ENCODE measurements at regions not wholly inside any gene's neighbourhood (a gene's known extent, or its start where the extent isn't known, plus 50 kb on each side); places are given as distances from the start of the nearest gene placed in this dataset.
"Not testable (repeated sequence)": the region's sequence is repeated elsewhere in the genome, so short reads cannot be mapped to it uniquely, and the experiment has no call there.

DNA sequence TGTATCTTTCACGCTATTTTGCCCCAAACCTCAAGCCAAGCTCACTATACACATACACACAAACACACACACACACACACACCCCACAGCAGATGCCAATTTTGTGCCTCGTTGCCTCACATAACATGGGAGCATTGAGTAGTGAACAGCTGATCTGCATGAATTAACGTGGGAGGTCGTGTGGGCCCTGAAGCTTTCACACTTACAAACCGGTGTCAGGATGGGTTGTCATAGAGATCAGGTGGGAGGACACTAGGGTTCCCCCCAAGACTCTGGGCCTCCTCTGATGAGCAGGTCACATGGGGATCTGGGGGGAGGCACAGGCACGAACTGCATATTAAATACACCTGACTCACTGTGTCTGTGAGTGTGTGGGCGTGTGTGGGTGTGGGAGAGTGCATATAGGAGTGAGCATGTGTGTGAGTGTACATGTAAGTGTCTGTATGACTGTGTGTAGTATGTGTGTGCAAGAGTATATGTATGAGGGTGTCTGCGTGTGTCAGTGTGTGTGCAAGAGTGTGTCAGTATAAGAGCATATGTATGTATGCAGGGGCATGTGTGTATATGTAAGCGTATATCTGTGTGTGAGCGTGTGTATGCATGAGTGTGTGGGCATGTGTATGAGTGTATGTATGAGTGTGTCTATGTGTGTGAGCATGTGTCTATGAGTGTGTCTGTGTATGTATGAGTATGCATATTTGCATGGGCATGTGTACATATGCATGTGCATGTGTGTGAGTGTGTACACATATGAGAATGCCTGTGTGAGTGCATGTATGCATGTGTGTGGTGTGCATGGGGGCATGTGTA is 370.4 kb downstream of the PREX1 start:
- Mint-ChIP-seq H3K27me3 (no peaks in the 10 kb centered on the region), H3K4me1 (ENCODE audit: low read depth) (no peaks in the 10 kb centered on the region)

DNA sequence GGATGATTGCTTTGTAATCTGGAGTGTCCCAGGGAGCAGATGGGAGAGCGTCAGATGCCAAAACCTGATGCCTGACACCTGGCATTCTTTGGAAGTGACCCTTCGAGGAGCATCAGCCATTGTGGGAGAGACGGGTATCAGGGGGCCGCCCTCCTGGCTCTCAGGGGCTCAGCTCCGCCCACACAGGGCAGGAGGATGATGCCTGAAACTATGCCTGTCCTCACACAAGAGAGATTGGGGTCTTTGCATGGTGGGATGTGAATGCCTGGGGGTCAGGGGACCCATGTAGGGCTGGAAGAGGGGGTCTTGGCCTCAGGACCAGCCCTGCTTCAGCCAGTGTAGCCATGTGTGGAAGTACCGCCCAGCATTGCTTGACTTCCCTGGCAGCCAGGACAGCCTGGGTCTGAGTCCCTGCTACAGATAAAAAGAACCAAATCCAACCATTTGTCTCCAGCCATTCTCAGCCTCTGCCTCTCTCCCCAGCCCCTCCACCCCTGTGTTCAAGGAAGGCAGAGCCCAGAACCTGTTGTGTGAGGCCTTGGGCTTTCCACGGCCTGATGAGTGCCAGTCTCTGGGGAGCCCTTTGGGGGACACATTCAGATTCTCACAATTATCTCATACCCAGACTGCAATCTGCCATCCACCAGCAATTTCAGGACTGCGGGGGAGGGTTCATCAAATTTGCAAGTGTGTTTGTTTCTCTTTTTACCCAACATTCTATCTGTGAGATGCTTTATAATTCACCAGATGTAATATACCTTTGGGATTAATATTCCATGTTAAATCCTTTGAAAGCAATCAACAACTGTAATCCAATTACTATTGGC is 371.2 kb downstream of the PREX1 start:
- Mint-ChIP-seq H3K27ac (no peak overlapping the region), H3K4me1 (ENCODE audit: low read depth) (no peaks in the 10 kb centered on the region), H3K36me3 (ENCODE audit: low read depth) (no peaks in the 10 kb centered on the region), H3K27me3 (no peaks in the 10 kb centered on the region), H3K9me3 (no peaks in the 10 kb centered on the region), H3K4me3 (no peak overlapping the region)

More for the DNA sequence above, 370.4 kb downstream of the PREX1 start:
- H3K27ac Mint-ChIP-seq = no peak overlapping the region
- no peak overlapping the region for H3K4me3 Mint-ChIP-seq
- H3K9me3 Mint-ChIP-seq = no peaks in the 10 kb centered on the region
- H3K36me3 Mint-ChIP-seq (ENCODE audit: low read depth) = no peaks in the 10 kb centered on the region

DNA sequence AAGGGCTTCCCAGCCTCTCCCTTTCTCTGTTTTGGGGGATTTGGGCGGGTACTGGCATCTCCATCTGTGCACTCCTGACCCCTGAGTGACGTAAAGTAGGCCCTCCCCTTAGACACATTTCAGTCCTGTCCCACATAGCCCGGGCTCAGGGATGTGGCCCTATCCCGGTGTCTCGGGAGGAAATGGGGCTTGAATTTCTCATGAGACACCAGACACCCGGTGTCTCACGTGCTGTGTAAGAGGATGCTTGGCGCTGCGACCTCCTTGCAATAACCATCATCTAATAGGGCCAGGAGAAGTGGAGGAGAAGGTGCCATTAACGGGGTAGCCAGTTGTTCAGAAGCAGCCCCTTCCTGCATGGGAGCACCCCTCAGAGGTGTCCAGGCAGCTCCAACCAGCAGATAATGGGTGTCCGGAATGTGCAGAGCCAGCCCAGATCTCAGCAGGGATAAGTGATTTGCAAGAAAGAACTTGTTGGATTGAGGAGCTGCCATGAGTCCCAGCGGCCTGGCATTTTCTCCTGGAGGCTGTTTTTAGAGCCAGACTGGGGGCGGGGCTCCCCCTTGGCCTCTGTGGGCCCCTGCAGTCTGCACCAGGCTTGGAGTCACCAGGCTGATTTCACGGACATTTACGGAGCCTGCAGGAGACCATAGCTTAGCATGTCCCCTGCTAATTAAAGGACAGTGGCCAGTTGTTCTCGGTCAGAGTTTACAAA is 372.0 kb downstream of the PREX1 start:
- Mint-ChIP-seq H3K4me3 (no peak overlapping the region), H3K27me3 (peaks cover 3% of the 10 kb centered on the region), H3K9me3 (no peaks in the 10 kb centered on the region), H3K36me3 (ENCODE audit: low read depth) (no peaks in the 10 kb centered on the region), H3K27ac (no peak overlapping the region), H3K4me1 (ENCODE audit: low read depth) (no peaks in the 10 kb centered on the region)

DNA sequence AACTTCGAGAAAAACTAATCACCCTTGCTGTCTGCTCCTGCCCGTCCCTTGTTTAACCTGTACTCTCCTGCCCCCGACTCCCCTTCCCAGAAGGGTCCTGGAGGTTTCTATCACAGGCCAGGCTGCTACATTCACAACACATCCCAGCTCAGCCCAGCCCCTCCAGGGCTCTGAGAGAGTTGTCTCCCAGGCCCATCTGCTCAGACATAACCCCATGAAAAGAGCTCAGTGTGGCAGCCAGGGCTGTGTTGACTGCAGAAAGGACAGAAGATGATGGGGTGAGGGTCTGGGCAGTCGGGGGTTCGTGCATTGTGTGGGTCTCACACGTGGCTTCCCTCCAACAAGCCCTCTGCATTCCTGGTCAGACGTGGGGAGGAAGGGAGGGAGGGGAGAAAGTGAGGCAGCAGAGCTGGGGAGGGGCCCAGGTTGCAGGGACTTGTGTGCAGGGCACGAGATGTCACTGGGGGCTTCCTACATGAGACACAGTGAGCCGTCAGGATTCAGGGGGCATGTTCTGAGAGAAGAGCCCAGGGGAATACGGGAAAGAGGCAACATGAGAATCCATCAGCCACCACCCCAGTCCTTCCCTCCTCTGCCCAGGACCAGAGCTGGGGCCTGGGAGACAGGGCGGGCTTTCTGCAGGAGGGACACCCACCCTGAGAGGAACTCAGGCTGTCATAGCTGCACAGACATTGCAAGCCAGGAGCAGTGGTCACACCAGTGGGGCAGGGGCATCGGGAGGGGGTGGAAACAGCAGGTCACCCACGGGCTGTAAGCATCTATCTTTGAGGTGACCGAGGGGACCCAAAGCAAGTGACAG is 372.9 kb downstream of the PREX1 start:
- Mint-ChIP-seq H3K9me3 (no peaks in the 10 kb centered on the region), H3K4me1 (ENCODE audit: low read depth) (no peaks in the 10 kb centered on the region), H3K4me3 (no peak overlapping the region), H3K27ac (no peak overlapping the region), H3K27me3 (peaks cover 3% of the 10 kb centered on the region), H3K36me3 (ENCODE audit: low read depth) (no peaks in the 10 kb centered on the region)

DNA sequence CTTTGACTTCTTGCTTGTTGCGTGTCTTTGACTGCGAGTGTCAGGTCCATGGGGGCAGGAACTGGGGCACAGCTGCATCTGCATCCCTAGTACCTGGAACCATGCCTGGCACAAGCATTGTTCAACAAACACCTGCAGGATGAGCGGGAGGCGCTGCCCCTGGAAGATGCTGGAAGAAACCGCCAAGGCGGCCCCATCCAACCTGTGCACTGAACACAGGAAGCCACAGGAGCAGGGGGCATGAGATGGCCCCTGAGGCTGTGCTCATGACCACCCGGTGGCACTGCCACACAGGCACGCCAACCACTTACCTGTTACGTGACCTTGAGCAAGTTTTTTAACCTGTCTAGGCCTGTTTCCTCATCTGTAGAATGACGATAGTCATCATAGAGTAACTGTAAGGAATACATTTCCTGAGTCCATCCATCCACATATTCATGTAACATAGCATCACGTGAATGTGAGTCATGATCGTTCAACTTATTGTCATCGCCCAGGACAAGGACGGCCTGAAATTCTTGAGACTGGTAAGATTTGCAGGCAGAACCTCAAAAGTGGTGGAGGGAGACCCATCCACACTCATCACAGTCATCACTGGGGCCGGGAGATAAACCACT is 374.2 kb downstream of the PREX1 start:
- Mint-ChIP-seq H3K4me1 (ENCODE audit: low read depth) (no peaks in the 10 kb centered on the region), H3K9me3 (no peaks in the 10 kb centered on the region), H3K27me3 (peaks cover 3% of the 10 kb centered on the region), H3K4me3 (no peak overlapping the region), H3K27ac (no peak overlapping the region), H3K36me3 (ENCODE audit: low read depth) (no peaks in the 10 kb centered on the region)

DNA sequence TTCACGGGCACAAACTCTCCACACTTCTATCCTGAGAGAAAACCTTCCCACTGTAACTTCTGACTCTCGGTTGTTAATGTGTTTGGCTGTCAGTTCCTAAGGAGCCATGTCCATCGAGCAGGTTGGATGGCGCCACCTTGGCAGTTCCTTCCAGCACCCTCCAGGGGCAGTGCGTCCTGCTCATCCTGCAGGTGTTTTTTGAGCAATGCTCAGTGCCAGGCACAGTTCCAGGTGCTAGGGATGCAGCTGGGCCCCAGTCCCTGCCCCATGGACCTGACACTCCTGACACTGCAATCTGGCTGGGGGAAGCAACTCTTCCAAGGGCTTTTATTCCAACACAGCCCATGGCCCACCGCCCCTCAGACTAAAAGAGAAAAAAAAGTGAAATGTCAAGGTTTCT is 376.4 kb downstream of the PREX1 start:
- Mint-ChIP-seq H3K4me1 (ENCODE audit: low read depth) (no peaks in the 10 kb centered on the region), H3K4me3 (no peak overlapping the region), H3K36me3 (ENCODE audit: low read depth) (no peaks in the 10 kb centered on the region), H3K9me3 (peaks cover 2% of the 10 kb centered on the region), H3K27me3 (peaks cover 3% of the 10 kb centered on the region), H3K27ac (no peak overlapping the region)

DNA sequence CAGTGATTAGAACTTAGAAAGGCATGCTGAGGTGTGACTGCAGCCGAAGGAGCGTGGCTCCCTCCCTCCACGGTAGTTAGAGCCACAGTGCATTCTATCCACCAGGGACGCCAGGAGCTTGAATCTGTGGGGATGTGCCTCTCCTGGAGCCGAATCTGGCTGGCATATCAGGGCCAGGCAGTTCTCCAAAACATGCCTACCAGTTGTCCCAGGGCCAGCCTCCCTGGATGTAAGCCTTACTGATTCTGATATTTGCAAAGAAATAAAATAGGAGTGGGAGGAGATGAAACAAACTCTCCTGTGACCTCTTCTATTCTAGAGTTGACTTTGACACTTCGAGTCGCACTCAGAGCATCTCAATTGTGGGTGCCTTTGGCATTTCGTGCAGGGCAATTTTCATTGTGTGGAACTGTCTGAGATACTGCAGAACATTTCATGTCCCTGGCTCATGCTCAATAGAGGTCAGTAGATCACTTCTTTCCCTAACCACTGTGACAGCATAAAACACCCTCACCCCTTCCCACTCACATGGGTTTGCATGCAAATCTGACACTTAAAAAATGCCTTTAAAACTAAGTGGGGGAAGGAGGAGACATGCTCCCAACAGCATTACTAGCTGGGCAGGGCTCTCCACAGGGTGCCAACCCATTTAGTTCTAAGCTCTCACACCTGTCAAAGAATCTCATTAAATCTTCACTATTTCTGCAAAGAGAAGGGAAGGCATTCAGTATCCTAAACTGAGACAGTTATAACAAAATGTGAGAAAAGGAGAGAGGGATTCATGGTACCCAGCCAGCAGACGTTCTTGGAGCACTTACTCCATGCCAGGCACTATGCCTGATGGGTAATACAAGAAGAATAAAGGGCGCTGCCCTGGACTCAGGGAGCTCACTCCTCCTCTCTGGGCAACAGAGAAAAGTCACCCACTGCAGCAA is 378.9 kb downstream of the PREX1 start:
- H3K27ac Mint-ChIP-seq = peak overlapping the region; percentile 68
- no peaks in the 10 kb centered on the region for H3K36me3 Mint-ChIP-seq (ENCODE audit: low read depth)
- peaks cover 6% of the 10 kb centered on the region for H3K27me3 Mint-ChIP-seq
- H3K9me3 Mint-ChIP-seq = peaks cover 9% of the 10 kb centered on the region
- no peak overlapping the region for H3K4me3 Mint-ChIP-seq
- H3K4me1 Mint-ChIP-seq (ENCODE audit: low read depth) = no peaks in the 10 kb centered on the region

DNA sequence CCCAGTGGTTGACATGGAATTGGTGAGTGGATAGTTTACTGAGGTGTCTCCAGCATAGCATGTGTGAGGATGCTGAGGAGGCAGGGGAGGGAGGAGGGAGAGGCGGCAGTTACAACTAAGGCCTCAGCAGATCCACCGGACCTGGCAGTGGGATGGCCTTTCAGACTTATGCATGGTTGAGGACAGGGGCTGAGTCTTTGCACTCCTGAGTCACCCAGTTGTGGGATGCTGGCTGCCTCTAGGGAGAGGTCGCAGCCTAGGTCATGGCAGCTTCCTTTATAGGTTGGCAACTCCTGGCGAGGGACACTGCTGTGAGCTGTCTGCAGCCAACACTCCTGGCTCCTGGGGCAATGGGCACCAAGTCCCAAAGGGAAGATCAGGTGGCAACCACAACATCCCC is 380.3 kb downstream of the PREX1 start:
- H3K4me3 Mint-ChIP-seq = no peak overlapping the region
- H3K36me3 Mint-ChIP-seq (ENCODE audit: low read depth) = no peaks in the 10 kb centered on the region
- H3K4me1 Mint-ChIP-seq (ENCODE audit: low read depth) = no peaks in the 10 kb centered on the region
- peaks cover 12% of the 10 kb centered on the region for H3K9me3 Mint-ChIP-seq
- no peak overlapping the region for H3K27ac Mint-ChIP-seq
- H3K27me3 Mint-ChIP-seq = peaks cover 6% of the 10 kb centered on the region

DNA sequence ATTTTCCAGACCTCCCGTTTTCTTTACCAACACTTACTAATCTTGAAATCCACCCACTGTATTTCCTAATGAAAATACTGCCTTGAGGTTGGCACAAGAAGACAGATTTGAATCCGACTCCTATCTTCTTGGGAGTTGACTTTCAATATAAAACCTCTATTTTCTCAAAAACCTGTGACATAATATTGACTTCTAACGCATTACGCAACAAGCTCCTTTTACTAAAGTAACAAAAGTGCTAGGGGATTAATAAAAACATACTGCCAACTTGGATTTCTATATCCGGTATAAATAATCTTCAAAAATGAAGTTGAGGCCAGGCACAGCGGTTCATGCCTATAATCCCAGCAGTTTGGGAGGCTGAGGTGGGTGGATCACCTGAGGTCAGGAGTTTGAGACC is 382.0 kb downstream of the PREX1 start:
- no peaks in the 10 kb centered on the region for H3K36me3 Mint-ChIP-seq (ENCODE audit: low read depth)
- H3K4me3 Mint-ChIP-seq = no peak overlapping the region
- H3K27me3 Mint-ChIP-seq = peaks cover 3% of the 10 kb centered on the region
- no peak overlapping the region for H3K27ac Mint-ChIP-seq
- H3K9me3 Mint-ChIP-seq = peaks cover 12% of the 10 kb centered on the region
- H3K4me1 Mint-ChIP-seq (ENCODE audit: low read depth) = no peaks in the 10 kb centered on the region

DNA sequence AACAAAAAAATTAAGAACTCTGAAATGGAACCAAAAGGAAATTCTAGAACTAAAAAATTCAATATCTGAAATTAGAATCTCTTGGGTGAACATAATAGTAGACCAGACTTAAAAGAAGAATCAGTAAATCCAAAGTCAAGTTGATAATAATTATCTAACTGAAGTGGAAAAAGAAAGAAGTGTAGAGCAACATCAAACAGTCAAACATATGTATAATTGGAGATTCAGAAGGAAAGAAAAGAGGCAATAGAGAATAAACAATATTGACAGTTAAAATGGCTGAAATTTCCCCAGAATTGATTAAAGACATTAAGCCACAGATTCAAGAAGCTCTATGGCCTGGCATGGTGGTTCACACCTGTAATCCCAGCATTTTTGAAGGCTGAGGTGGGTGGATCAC is 383.6 kb downstream of the PREX1 start:
- H3K9me3 Mint-ChIP-seq = peaks cover 12% of the 10 kb centered on the region
- peaks cover 7% of the 10 kb centered on the region for H3K27me3 Mint-ChIP-seq

DNA sequence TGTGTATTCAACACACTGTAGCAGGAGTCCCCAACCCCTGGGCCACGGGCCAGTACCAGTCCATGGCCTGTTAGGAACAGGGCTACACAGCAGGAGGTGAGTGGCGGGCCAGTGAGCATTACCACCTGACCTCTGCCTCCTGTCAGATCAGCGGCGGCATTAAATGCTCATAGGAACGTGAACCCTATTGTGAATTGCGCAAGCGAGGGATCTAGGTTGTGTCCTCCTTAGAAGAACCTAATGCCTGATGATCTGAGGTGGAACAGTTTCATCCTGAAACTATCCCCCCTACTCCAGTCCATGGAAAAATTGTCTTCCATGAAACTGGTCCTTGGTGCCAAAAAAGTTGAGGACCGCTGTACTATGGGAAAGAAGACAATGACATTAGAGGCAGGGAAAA is 386.9 kb downstream of the PREX1 start:
- Mint-ChIP-seq H3K27ac (no peak overlapping the region), H3K9me3 (peaks cover 9% of the 10 kb centered on the region), H3K27me3 (peaks cover 21% of the 10 kb centered on the region), H3K4me3 (no peak overlapping the region), H3K36me3 (ENCODE audit: low read depth) (no peaks in the 10 kb centered on the region), H3K4me1 (ENCODE audit: low read depth) (no peaks in the 10 kb centered on the region)

More for the DNA sequence above, 383.6 kb downstream of the PREX1 start:
- Mint-ChIP-seq H3K4me1 (ENCODE audit: low read depth) (no peaks in the 10 kb centered on the region), H3K4me3 (no peak overlapping the region), H3K27ac (no peak overlapping the region), H3K36me3 (ENCODE audit: low read depth) (no peaks in the 10 kb centered on the region)

DNA sequence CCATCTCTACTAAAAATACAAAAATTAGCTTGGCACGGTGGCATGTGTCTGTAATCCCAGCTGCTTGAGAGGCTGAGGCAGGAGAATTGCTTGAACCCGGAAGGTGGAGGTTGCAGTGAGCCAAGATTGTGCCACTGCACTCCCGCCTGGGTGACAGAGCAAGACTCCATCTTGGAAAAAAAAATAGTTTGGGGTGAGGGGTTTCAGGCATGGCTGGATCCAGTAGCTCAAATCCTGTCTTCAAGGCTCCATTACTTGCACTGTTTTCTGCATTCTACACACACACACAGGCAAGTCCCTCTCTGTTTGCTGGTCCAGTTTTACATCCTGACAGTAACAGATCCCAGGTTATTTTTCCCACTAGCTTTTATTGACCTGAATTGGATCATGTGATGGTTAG is 387.5 kb downstream of the PREX1 start:
- H3K27ac Mint-ChIP-seq; H3K36me3 Mint-ChIP-seq (ENCODE audit: low read depth); H3K4me3 Mint-ChIP-seq; H3K9me3 Mint-ChIP-seq; H3K4me1 Mint-ChIP-seq (ENCODE audit: low read depth): not testable (repeated sequence)
- peaks cover 18% of the 10 kb centered on the region for H3K27me3 Mint-ChIP-seq

DNA sequence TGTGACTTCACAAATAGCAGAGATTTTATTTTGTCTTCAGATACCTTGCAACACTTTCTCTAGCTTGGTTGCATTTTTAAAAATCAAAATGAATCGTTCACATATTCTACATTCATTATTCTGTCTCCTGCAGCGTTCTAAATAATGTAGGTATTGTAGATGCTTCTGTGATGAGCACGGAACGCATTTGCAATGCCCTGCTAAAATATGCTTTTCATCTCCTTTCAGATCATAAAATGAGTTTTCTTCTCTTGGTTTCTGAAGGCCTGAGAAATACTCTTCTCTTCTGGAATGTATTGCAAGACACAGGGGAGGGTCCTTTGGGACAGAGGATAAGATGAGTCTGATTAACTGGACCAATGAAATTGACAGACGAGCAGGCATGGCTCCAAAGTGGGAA is 390.7 kb downstream of the PREX1 start:
- H3K4me3 Mint-ChIP-seq = no peak overlapping the region
- peaks cover 3% of the 10 kb centered on the region for H3K9me3 Mint-ChIP-seq
- H3K4me1 Mint-ChIP-seq (ENCODE audit: low read depth) = no peaks in the 10 kb centered on the region
- peaks cover 18% of the 10 kb centered on the region for H3K27me3 Mint-ChIP-seq
- no peaks in the 10 kb centered on the region for H3K36me3 Mint-ChIP-seq (ENCODE audit: low read depth)
- H3K27ac Mint-ChIP-seq = no peak overlapping the region
